Stimulated activated naive CD8-positive, alpha-beta T cell treated with anti-CD3 and anti-CD28 coated beads, Interleukin-15, Interleukin-2, amounts not matched to agents 100 ng/mL and 50 ng/mL, for 24 hours (primary cell): ENCODE measurements at regions not wholly inside any gene's neighbourhood (a gene's known extent, or its start where the extent isn't known, plus 50 kb on each side); places are given as distances from the start of the nearest gene placed in this dataset.

ENCODE experiments used
- H3K27ac Mint-ChIP-seq: one replicate; pipeline ENCODE4 v1.8.0; 2021; ENCODE audit warnings: mild to moderate bottlenecking, mixed read lengths
- H3K27me3 Mint-ChIP-seq: one replicate; pipeline ENCODE4 v1.8.0; 2021; ENCODE audit warnings: mixed read lengths
- H3K36me3 Mint-ChIP-seq: one replicate; pipeline ENCODE4 v1.8.0; 2021; ENCODE audit warnings: low read depth, mixed read lengths
- H3K4me1 Mint-ChIP-seq: one replicate; pipeline ENCODE4 v1.8.0; 2021; ENCODE audit warnings: low read depth, mixed read lengths
- H3K4me3 Mint-ChIP-seq: one replicate; pipeline ENCODE4 v1.8.0; 2021; ENCODE audit warnings: mild to moderate bottlenecking, mixed read lengths
- H3K9me3 Mint-ChIP-seq: one replicate; pipeline ENCODE4 v1.8.0; 2021; ENCODE audit warnings: mixed read lengths

DNA sequence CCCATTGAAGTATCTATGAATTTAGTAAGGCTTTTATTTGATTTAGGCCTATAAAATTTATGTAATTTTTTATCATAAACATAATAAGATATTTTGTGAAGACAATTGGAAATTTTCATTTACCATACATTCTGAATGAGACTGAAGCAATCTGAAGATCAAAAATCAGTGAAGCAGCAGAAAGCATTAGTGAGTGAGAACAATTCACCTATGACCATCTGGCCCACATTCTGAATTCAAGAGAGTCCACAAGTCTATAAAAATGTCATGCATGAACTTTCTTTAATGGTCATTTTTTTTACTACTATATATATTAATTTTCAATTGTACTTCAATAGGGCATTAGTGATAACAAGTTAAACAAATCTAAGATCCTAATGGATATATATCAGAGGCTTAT lies 1026.6 kb upstream of the MAP3K7 start:
- H3K4me3 Mint-ChIP-seq, result no peak overlapping the region
- no peak overlapping the region for H3K27ac Mint-ChIP-seq
- no peaks in the 10 kb centered on the region for H3K36me3 Mint-ChIP-seq
- H3K9me3 Mint-ChIP-seq, result no peaks in the 10 kb centered on the region
- H3K27me3 Mint-ChIP-seq, result no peaks in the 10 kb centered on the region
- H3K4me1 Mint-ChIP-seq, result no peaks in the 10 kb centered on the region

DNA sequence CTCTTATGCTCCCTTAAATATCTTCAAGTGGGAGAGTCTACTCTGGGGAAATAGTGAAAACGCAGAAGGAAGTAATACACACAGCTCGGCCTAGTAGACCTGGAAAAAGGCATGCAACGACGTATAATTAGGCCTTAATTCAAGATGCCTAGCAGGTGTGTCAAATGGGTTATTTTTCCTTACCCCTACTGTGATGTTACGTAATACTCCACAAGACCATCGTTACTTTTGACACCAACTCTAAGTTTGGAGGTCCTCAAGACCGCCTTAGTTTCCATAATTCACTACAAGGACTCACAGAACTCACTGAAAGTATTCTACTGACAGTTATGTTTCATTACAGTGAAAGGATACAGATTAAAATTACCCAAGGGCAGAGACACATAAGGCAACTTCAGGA lies 1024.3 kb upstream of the MAP3K7 start:
- Mint-ChIP-seq H3K27me3 (no peaks in the 10 kb centered on the region), H3K9me3 (no peaks in the 10 kb centered on the region), H3K4me3 (no peak overlapping the region), H3K4me1 (no peaks in the 10 kb centered on the region), H3K27ac (no peak overlapping the region), H3K36me3 (no peaks in the 10 kb centered on the region)

DNA sequence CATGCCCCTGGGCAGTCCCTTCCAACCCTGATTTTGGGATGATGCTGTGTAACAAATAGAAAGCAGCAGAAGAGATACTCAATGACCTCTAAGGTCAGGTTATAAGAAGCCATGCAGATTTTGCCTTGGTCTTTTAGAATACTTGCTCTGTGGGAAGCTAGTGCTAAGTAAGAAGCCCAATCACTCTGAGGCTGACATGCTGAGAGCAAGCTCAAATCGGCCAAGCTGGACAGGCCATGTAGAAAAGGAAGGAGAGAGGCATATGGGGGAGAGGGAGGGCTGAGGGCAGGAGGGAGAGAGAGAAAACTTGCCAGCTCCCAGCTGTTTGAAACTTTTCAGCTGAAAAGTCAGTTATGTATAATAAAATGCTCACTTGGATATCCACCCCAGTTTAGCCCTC lies 1021.6 kb upstream of the MAP3K7 start:
- Mint-ChIP-seq H3K36me3 (no peaks in the 10 kb centered on the region), H3K9me3 (no peaks in the 10 kb centered on the region), H3K4me3 (no peak overlapping the region), H3K27ac (no peak overlapping the region), H3K4me1 (no peaks in the 10 kb centered on the region), H3K27me3 (no peaks in the 10 kb centered on the region)

DNA sequence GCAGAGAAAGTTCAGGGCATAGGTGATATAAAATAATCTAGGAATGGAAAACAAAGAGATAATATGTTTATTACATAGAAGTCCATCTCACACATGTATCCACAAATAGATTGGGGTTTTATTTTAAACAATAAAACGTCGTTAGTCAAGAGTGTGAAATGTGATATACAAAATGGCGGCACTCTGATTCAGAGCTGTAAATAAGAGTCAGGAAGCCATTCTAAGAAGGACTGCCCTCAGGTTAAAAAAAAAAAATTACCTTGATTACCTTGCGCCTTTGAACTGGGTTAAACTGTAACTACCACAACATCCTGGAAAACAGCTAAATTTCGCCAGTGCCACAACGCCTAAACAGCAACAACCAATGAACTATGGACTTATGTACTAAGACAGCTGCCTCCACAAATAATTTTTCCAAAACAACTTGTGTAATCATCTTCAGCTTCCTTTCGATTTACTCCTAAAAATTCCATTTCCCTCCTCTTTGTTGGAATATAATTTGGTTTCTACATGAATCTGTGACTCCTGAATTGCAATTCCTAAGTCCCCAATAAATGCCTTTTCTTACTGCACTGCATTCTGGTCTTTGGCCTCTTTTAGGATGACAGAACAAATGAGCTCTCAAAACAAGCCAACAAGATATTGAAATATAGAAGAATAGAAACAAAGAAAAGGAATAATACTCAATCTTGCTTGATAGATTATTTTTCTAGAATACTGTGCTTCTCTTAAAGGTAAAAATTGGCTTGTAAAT lies 1019.5 kb upstream of the MAP3K7 start:
- Mint-ChIP-seq H3K9me3 (peaks cover 4% of the 10 kb centered on the region), H3K4me1 (no peaks in the 10 kb centered on the region), H3K36me3 (no peaks in the 10 kb centered on the region), H3K4me3 (no peak overlapping the region), H3K27me3 (no peaks in the 10 kb centered on the region), H3K27ac (no peak overlapping the region)

DNA sequence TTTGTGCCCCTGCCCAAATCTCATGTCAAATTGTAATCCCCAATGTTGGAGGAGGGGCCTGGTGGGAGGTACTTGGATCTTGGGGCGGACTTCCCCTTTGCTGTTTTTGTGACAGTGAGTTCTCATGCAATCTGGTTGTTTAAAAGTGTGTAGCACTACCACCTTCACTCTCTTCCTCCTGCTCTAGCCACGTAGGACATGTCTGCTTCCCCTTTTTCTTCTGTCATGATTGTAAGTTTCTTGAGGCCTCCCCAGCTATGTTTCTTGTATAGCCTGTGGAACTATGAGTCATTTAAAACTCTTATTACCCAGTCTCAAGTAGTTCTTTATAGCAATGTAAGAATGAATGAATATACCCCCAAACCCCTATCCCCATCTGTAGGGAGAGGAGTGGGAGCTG lies 1013.7 kb upstream of the MAP3K7 start:
- H3K36me3 Mint-ChIP-seq, result no peaks in the 10 kb centered on the region
- H3K27ac Mint-ChIP-seq, result no peak overlapping the region
- peaks cover 4% of the 10 kb centered on the region for H3K9me3 Mint-ChIP-seq
- H3K27me3 Mint-ChIP-seq, result no peaks in the 10 kb centered on the region
- no peak overlapping the region for H3K4me3 Mint-ChIP-seq
- no peaks in the 10 kb centered on the region for H3K4me1 Mint-ChIP-seq

DNA sequence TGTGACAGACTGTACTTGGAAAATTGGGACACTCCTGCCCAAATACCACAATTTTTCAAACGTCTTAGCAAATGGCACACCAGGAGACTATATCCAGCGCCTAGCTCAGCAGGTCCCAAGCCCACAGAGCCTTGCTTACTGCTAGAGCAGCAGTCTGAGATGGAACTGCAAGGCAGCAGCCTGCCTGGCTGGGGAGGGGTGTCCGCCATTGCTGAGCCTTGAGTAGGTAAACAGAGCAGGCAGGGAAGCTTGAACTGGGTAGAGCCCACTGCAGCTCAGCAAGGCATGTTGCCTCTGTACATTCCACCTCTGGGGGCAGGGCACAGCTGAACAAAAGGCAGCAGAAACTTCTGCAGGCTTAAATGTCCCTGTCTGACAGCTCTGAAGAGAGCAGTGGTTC lies 1003.3 kb upstream of the MAP3K7 start:
- H3K27me3 Mint-ChIP-seq, result no peaks in the 10 kb centered on the region
- no peaks in the 10 kb centered on the region for H3K36me3 Mint-ChIP-seq
- H3K4me3 Mint-ChIP-seq, result no peak overlapping the region
- no peak overlapping the region for H3K27ac Mint-ChIP-seq
- no peaks in the 10 kb centered on the region for H3K4me1 Mint-ChIP-seq
- peaks cover 20% of the 10 kb centered on the region for H3K9me3 Mint-ChIP-seq

DNA sequence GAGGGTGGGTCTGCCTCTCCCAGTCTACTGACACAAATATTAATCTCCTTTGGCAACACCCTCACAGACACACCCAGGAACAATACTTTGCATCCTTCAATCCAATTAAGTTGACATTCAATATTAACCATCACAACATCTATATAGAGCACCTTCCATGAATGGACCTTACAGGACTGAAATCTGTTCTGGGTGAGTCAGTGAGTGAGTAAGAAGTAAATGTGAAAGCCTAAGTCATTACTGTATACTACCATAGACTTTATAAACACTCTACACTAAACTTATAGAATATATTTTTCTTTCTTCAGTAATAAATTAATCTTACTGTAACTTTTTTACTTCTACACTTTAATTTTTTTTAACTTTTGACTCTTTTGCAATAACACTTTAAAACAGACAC lies 993.8 kb upstream of the MAP3K7 start:
- H3K27ac Mint-ChIP-seq, result no peak overlapping the region
- H3K9me3 Mint-ChIP-seq, result no peaks in the 10 kb centered on the region
- H3K27me3 Mint-ChIP-seq, result no peaks in the 10 kb centered on the region
- no peak overlapping the region for H3K4me3 Mint-ChIP-seq
- no peaks in the 10 kb centered on the region for H3K4me1 Mint-ChIP-seq
- H3K36me3 Mint-ChIP-seq, result no peaks in the 10 kb centered on the region

DNA sequence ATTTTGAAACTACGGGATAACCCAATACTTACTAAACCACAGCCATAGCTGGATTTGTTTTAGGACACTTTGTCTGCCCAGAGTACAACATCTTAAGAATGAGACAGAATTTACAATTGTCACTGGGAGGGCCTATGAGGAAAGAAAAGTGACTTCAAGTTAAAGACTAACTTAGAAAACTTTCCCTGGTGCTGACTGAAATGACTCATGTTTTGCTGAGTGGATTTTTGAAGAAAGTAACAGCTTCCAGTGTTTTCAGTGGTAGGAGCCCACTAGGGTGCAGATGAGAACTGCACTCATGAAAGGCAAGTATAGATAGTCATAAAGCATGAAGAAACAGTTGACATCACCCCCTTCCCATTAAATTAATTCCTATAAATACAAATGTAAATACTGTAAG lies 988.2 kb upstream of the MAP3K7 start:
- Mint-ChIP-seq H3K9me3 (no peaks in the 10 kb centered on the region), H3K4me1 (no peaks in the 10 kb centered on the region), H3K4me3 (no peak overlapping the region), H3K36me3 (no peaks in the 10 kb centered on the region), H3K27me3 (no peaks in the 10 kb centered on the region), H3K27ac (no peak overlapping the region)

DNA sequence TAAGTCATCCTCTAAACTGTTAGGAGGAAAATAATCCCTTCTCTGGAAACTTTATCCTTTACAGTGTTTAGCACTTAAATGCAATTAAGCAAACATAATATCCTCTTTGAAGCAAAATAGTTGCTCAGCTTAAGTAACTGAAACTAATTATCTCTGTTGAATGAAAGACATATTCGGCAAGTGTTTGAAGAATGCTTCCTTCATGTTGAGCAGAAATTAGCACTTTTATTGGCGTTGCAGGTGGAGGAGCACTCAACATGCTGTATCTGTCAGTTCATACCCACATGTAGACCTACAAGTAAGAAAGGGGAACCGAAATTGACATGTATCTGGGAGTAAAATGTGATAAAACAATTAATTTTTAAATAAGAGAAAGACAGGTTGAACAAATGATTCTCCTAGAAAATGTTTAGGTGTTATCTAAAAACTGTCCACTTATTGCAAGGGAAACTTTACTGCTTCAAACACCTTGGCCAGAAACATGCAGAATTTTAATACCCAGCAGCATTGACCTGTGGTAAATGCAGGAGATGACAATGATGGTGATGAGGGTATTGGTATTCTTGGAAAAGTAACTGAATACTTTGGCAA lies 987.0 kb upstream of the MAP3K7 start:
- no peaks in the 10 kb centered on the region for H3K4me1 Mint-ChIP-seq
- peaks cover 4% of the 10 kb centered on the region for H3K9me3 Mint-ChIP-seq
- no peaks in the 10 kb centered on the region for H3K27me3 Mint-ChIP-seq
- no peaks in the 10 kb centered on the region for H3K36me3 Mint-ChIP-seq
- no peak overlapping the region for H3K4me3 Mint-ChIP-seq
- H3K27ac Mint-ChIP-seq, result no peak overlapping the region

DNA sequence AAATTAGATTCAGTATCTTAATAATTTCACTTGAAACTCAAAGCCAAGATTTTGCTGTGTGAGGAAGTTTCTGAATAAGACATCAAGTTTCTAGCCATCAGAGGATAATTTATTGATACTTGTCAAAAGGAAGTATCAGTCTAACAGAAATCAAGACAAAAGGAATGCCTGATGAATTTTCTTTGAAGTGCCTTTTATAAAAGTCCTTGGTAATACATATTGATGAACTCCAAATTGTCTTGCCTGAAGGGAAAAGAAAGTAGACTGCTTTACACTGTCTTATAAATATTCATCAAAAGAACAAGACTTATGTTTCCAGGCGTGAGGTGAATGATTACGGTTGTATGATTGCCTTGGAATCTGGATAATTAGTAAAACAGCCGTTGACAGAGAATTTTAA lies 986.0 kb upstream of the MAP3K7 start:
- no peak overlapping the region for H3K27ac Mint-ChIP-seq
- no peaks in the 10 kb centered on the region for H3K27me3 Mint-ChIP-seq
- peaks cover 5% of the 10 kb centered on the region for H3K9me3 Mint-ChIP-seq
- no peaks in the 10 kb centered on the region for H3K4me1 Mint-ChIP-seq
- H3K36me3 Mint-ChIP-seq, result no peaks in the 10 kb centered on the region
- no peak overlapping the region for H3K4me3 Mint-ChIP-seq

DNA sequence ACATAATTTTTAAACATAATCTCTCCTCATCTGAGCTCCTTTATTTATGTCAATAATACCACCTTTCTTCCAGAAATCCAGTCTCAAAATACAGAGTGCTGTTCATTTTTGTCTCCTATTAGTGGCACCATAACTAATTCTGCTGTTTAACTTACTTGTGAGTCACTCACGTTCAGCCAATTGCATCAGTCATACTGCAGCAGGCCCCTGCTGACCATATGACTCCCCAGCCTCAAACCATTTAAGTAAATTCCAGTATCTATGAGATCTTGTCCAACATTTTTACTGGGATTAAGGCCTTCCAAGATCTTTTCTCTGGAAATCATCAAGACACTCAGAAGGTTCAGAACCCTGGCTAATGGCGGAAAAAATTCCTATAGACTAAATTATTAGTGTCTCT lies 982.2 kb upstream of the MAP3K7 start:
- H3K36me3 Mint-ChIP-seq, result no peaks in the 10 kb centered on the region
- H3K4me3 Mint-ChIP-seq, result no peak overlapping the region
- H3K4me1 Mint-ChIP-seq, result no peaks in the 10 kb centered on the region
- H3K27ac Mint-ChIP-seq, result no peak overlapping the region
- H3K27me3 Mint-ChIP-seq, result no peaks in the 10 kb centered on the region
- H3K9me3 Mint-ChIP-seq, result peaks cover 5% of the 10 kb centered on the region

DNA sequence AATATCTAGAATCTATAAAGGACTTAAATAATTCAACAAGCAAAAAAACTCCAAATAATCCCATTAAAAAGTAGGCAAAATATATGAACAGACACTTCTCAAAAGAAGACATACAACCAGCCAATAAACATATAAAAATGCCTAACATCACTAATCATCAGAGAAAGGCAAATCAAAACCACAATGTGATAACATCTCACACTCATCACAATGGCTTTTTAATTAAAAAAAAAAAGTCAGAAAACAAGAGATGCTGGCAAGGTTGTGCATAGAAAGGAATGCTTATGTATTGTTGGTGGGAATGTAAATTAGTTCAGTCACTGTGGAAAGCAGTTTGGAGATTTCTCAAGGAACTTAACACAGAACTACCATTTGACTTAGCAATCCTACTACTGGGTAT lies 979.6 kb upstream of the MAP3K7 start:
- Mint-ChIP-seq H3K4me1 (no peaks in the 10 kb centered on the region), H3K4me3 (no peak overlapping the region), H3K9me3 (peaks cover 10% of the 10 kb centered on the region), H3K27ac (no peak overlapping the region), H3K36me3 (no peaks in the 10 kb centered on the region), H3K27me3 (no peaks in the 10 kb centered on the region)

DNA sequence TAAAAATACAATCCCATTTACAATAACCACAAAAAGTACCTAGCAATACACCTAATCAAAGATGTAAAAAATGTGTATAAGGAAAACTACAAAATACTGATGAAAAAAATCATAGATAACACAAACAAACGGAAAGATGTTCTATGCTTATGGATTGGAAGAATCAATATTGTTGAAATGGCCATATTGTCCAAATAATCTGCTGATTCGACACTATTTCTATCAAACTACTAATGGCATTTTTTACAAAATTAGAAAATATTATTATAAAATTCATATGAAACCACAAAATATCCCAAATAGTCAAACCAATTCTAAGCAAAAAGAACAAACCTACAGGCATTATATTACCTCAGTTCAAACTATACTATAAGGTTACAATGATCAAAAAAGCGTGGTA lies 978.3 kb upstream of the MAP3K7 start:
- H3K4me3 Mint-ChIP-seq, result no peak overlapping the region
- no peak overlapping the region for H3K27ac Mint-ChIP-seq
- H3K27me3 Mint-ChIP-seq, result no peaks in the 10 kb centered on the region
- no peaks in the 10 kb centered on the region for H3K4me1 Mint-ChIP-seq
- H3K9me3 Mint-ChIP-seq, result peaks cover 10% of the 10 kb centered on the region
- H3K36me3 Mint-ChIP-seq, result no peaks in the 10 kb centered on the region

DNA sequence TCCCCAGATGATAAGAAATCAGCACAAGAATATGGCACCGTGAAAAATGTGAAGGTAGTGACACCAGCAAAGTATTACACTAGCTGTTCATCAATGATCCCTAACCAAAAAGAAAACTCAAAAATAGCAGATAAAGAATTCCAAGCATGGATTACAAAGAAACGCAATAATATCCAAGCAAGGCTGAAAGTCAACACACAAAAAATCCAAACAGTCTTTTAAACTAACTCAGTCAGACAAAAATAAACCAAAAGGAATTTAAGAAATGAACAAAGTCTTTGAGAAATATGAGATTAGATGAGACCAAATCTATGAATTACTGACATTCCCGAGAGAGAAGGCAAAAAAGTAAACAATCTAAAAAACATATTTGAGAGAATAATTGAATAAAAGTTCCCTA lies 976.1 kb upstream of the MAP3K7 start:
- peaks cover 13% of the 10 kb centered on the region for H3K9me3 Mint-ChIP-seq
- no peaks in the 10 kb centered on the region for H3K4me1 Mint-ChIP-seq
- H3K4me3 Mint-ChIP-seq, result no peak overlapping the region
- H3K27ac Mint-ChIP-seq, result no peak overlapping the region
- H3K36me3 Mint-ChIP-seq, result no peaks in the 10 kb centered on the region
- no peaks in the 10 kb centered on the region for H3K27me3 Mint-ChIP-seq

DNA sequence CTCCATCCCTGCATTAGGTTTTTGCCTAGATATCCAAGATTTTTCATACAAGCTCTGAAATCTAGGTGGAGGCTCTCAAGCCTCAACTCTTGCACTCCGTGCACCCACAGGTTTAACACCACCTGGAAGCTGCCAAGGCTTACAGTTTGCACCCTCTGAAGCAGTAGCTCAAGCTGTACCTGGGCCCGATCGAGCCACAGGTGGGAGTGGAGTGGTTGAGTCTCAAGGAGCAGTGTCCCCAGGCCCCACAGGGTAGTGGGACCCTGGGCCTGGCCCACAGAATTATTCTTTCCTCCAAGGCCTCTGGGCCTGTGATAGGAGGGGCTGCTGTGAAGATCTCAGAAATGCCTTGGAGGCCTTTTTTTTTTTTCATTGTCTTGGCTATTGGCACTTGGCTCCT lies 973.5 kb upstream of the MAP3K7 start:
- peaks cover 13% of the 10 kb centered on the region for H3K9me3 Mint-ChIP-seq
- no peaks in the 10 kb centered on the region for H3K27me3 Mint-ChIP-seq
- H3K27ac Mint-ChIP-seq, result no peak overlapping the region
- H3K4me3 Mint-ChIP-seq, result no peak overlapping the region
- H3K4me1 Mint-ChIP-seq, result no peaks in the 10 kb centered on the region
- no peaks in the 10 kb centered on the region for H3K36me3 Mint-ChIP-seq

DNA sequence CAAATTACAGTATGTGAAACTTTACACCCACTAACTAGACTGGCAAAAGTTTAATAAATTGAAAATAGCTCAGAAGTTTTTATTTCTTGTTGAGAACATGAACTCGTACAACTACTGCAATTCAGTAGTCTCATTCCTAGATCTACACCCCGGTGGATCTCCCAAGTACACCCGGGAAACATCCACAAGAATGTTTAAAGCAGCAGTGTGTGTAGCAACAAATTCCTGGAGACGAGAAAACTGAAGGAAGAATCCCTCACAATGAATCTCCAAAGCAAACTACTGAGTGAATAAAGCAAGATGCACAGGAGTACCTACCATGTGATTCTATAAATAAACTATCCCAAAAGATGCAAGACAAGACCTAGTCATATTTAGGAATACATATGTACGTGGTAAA lies 954.0 kb upstream of the MAP3K7 start:
- H3K4me1 Mint-ChIP-seq, result no peaks in the 10 kb centered on the region
- H3K27ac Mint-ChIP-seq, result no peak overlapping the region
- H3K9me3 Mint-ChIP-seq, result no peaks in the 10 kb centered on the region
- H3K36me3 Mint-ChIP-seq, result no peaks in the 10 kb centered on the region
- no peaks in the 10 kb centered on the region for H3K27me3 Mint-ChIP-seq
- no peak overlapping the region for H3K4me3 Mint-ChIP-seq
